C4-2B (cell line): ENCODE measurements at regions not wholly inside any gene's neighbourhood (a gene's known extent, or its start where the extent isn't known, plus 50 kb on each side); places are given as distances from the start of the nearest gene placed in this dataset.

Experiments
- H3K27ac ChIP-seq: fragments of 450-650 bp; 2 replicates; pipeline ENCODE4 v1.5.1; 2017
- CTCF ChIP-seq: fragments of 450-650 bp; conservative IDR thresholded peaks from 2 replicates; pipeline ENCODE4 v1.5.1; 2017; ENCODE audit warnings: mild to moderate bottlenecking
- ZFX ChIP-seq: fragments of 450-650 bp; IDR thresholded peaks from 2 replicates; pipeline ENCODE4 v1.6.1; 2017

DNA sequence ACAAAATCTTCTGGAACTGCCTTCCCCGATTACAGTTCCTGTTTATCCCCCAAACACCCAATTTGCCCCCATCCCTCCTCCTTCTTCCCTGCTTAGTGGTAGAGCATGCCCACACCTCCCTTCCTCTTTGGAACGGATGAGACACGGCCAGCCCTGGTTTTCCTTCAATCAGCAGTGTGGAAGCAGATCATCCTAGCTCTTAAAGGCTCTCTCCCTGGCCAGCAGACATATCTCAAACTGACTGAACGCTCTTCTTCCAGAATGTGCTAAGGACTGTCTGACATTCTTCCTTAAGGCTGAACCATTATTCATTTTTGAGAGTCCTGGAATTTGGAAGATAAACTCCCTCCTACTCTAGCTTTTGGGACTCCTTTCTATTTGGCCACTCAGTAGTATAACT lies 161.1 kb downstream of the TRIML1 start:
- TF ChIP-seq ZFX, result no peak
- no peak for TF ChIP-seq CTCF

GRCh38 chr4:188305690-188306089 lies 166.4 kb downstream of the TRIML1 start:
- TF ChIP-seq ZFX (no peak), CTCF (no peak)
- H3K27ac ChIP-seq, result no peak overlapping the region

More for the DNA sequence above, 161.1 kb downstream of the TRIML1 start:
- H3K27ac ChIP-seq, result no peak overlapping the region

GRCh38 chr4:188307591-188307990 lies 168.3 kb downstream of the TRIML1 start:
- TF ChIP-seq ZFX (no peak), CTCF (no peak)
- H3K27ac ChIP-seq, result no peak overlapping the region

DNA sequence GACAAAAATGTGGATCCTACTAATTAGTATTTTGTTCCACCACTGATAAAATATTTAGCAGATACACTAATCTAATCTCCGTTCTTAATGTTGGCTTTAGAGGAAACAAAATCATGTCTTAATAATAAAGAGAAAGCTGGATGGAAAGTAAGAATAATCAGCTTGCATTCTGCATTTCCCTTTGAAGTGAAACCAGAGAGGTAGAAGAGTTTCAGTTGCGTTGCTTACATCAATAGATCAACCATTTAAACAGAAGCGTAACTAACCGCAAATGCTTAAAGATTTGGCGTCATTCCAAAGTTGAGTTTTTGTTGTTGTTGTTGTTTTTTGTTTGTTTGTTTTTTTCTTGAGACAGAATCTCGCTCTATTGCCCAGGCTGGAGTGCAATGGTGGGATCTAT lies 168.9 kb downstream of the TRIML1 start:
- TF ChIP-seq CTCF (no peak), ZFX (no peak)

DNA sequence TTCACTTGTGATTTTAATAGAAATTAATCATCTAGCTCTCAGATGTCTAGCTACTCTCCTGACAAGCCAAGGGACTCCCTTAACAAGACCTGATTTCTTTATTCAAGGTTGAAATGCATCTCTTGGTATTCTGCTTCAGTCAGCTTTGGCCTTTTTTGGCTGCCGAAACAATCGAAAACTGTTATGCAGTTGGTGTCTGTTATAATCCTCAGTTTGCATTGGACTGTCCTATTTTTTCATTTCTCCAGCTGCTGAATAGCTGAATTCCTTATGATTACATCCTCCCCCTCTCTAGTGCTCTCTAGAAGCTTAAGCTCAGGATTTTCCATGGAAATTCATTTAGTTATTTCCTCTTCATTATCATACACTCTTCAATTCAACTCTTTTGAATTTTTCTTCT lies 177.2 kb downstream of the TRIML1 start:
- TF ChIP-seq CTCF (no peak), ZFX (no peak)
- no peak overlapping the region for H3K27ac ChIP-seq

More for the DNA sequence above, 168.9 kb downstream of the TRIML1 start:
- H3K27ac ChIP-seq, result no peak overlapping the region

GRCh38 chr4:188328966-188329365 lies 189.7 kb downstream of the TRIML1 start:
- no peak overlapping the region for H3K27ac ChIP-seq
- no peak for TF ChIP-seq ZFX
- TF ChIP-seq CTCF, result no peak

DNA sequence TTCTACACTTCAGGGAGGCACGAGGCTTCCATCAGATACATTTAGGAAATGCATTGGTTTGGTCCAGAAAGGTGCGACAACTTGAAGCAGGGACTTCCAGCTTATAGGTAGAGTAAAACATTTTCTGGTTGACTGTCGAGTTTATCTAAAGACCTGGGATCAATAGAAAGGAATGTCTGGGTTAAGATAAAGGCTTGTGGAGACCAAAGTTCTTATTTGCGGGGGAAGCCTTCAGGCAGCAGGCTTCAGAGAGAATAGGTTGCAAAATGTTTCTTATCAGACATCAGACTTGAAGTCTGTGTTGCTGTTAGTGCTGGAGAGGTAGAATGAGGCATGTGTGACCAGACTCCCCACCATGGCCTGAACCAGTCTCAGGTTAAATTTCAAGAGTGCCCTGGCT lies 190.3 kb downstream of the TRIML1 start:
- TF ChIP-seq ZFX (no peak), CTCF (no peak)
- H3K27ac ChIP-seq, result no peak overlapping the region
